Adipocyte (in vitro differentiated cells): ENCODE measurements at regions not wholly inside any gene's neighbourhood (a gene's known extent, or its start where the extent isn't known, plus 50 kb on each side); places are given as distances from the start of the nearest gene placed in this dataset.

Experiments used
- DNase-seq: peaks from one replicate; pipeline ENCODE4 v3.0.0-alpha.2; 2015; ENCODE audit warnings: low read depth
- H3K27me3 ChIP-seq: replicated peaks from 2 replicates; pipeline ENCODE4 v1.7.0; 2013; ENCODE audit warnings: mild to moderate bottlenecking, low read length, moderate library complexity; ENCODE audit not compliant: control insufficient read depth, insufficient read depth
- H3K36me3 ChIP-seq: 2 replicates; pipeline ENCODE4 v1.7.0; 2013; ENCODE audit warnings: low read length, mild to moderate bottlenecking, moderate library complexity; ENCODE audit not compliant: control insufficient read depth, insufficient read depth, severe bottlenecking
- H3K4me1 ChIP-seq: 2 replicates; pipeline ENCODE4 v1.7.0; 2013; ENCODE audit warnings: mild to moderate bottlenecking, low read length, moderate library complexity; ENCODE audit not compliant: control insufficient read depth, insufficient read depth
- H3K4me3 ChIP-seq: 2 replicates; pipeline ENCODE4 v1.7.0; 2013; ENCODE audit warnings: mild to moderate bottlenecking, low read length, moderate library complexity
- H3K9ac ChIP-seq: 2 replicates; pipeline ENCODE4 v1.7.0; 2013; ENCODE audit warnings: mild to moderate bottlenecking, low read length, moderate library complexity
- H3K9me3 ChIP-seq: 2 replicates; pipeline ENCODE4 v1.7.0; 2013; ENCODE audit warnings: mild to moderate bottlenecking, low read length, moderate library complexity; ENCODE audit not compliant: control insufficient read depth

- H3K9ac ChIP-seq, result no peak overlapping the region
- no peaks in the 10 kb centered on the region for H3K4me1 ChIP-seq
- H3K36me3 ChIP-seq, result no peaks in the 10 kb centered on the region
- peaks cover 19% of the 10 kb centered on the region for H3K27me3 ChIP-seq
- DNase-seq, result peak; percentile 24
- H3K4me3 ChIP-seq, result no peak overlapping the region
- H3K9me3 ChIP-seq, result no peaks in the 10 kb centered on the region
Measured at GRCh38 chr7:106957766-106958165, 86.7 kb upstream of the PRKAR2B start.

DNA sequence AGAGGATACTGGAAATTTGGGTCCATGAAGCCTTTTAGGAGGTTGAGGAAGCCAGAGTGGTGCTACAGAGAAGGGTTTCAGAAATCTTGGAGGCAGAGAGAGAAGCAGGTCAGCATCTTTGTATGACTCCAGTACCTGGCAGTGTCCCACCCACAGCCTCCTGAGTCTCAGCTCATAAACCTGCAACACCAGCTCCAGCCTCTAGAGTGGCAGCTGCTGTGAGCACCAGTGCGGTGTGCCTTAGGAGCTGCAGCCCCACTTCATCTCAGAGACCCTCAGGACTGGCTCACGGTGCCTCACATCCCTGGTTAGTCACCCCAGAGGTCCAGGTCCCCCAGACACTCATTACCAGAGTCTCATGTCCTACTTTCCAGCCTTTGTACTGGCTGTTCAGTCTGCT, 84.8 kb upstream of the PRKAR2B start:
- Histone ChIP-seq H3K9ac (no peak overlapping the region), H3K4me1 (no peaks in the 10 kb centered on the region), H3K9me3 (no peaks in the 10 kb centered on the region), H3K36me3 (no peaks in the 10 kb centered on the region), H3K4me3 (no peak overlapping the region), H3K27me3 (peaks cover 14% of the 10 kb centered on the region)
- no peak for DNase-seq

- no peaks in the 10 kb centered on the region for H3K4me1 ChIP-seq
- no peaks in the 10 kb centered on the region for H3K36me3 ChIP-seq
Measured at GRCh38 chr7:106962751-106963150, 81.8 kb upstream of the PRKAR2B start.

DNA sequence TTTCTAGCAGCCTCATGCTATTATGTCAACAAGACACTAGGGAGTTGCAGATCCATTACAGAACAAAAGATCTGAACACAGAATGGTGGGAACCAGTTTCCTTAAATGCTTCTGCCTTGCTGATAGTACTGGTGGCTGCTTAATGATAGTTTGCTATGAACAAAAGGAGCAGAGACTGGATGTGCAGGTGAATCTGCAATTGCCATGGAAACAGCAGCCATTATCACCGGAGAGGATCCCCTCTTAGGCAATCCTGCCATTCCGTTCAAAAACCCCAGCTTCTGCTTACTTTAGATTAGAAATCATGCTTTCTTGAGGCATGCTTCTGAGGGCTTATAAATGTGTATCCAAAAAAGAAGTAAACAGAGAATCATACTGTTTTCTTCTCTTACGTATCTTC, 80.0 kb upstream of the PRKAR2B start:
- Histone ChIP-seq H3K9me3 (peaks cover 10% of the 10 kb centered on the region), H3K9ac (no peak overlapping the region), H3K27me3 (peaks cover 17% of the 10 kb centered on the region), H3K4me1 (no peaks in the 10 kb centered on the region), H3K36me3 (no peaks in the 10 kb centered on the region), H3K4me3 (no peak overlapping the region)
- no peak for DNase-seq

More at GRCh38 chr7:106962751-106963150, 81.8 kb upstream of the PRKAR2B start:
- H3K9ac ChIP-seq, result no peak overlapping the region
- H3K4me3 ChIP-seq, result no peak overlapping the region
- H3K9me3 ChIP-seq, result peaks cover 3% of the 10 kb centered on the region
- DNase-seq, result no peak
- peaks cover 17% of the 10 kb centered on the region for H3K27me3 ChIP-seq

- Histone ChIP-seq H3K9me3 (peaks cover 10% of the 10 kb centered on the region), H3K36me3 (no peaks in the 10 kb centered on the region), H3K27me3 (peaks cover 16% of the 10 kb centered on the region), H3K4me1 (no peaks in the 10 kb centered on the region), H3K4me3 (no peak overlapping the region), H3K9ac (no peak overlapping the region)
- DNase-seq, result no peak
Measured at GRCh38 chr7:106965108-106965507, 79.4 kb upstream of the PRKAR2B start.

GRCh38 chr7:106966121-106966520, 78.4 kb upstream of the PRKAR2B start:
- DNase-seq, result no peak
- peaks cover 10% of the 10 kb centered on the region for H3K9me3 ChIP-seq
- no peak overlapping the region for H3K9ac ChIP-seq
- H3K36me3 ChIP-seq, result no peaks in the 10 kb centered on the region
- peaks cover 10% of the 10 kb centered on the region for H3K27me3 ChIP-seq
- no peaks in the 10 kb centered on the region for H3K4me1 ChIP-seq
- H3K4me3 ChIP-seq, result no peak overlapping the region

DNA sequence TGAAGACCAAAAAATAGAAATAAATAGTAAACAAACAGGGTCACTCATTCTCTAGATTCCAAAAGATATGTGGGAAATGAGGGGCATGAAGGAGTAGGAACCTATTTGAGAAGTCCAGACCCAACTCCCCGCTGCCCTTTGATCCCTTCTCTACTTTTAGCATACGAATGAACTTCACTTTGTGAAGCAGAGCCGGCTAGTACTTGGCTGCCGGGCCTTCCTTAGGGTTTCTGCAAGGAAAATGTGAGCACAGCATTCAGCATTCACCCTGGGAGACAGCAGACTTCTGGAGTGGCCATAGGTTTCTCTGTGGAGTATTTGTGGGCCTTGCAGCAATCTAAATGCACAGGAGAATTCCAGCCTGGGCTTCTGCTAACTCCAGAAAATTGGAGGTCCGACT, 76.3 kb upstream of the PRKAR2B start:
- Histone ChIP-seq H3K27me3 (peaks cover 7% of the 10 kb centered on the region), H3K4me1 (no peaks in the 10 kb centered on the region), H3K36me3 (no peaks in the 10 kb centered on the region), H3K4me3 (no peak overlapping the region), H3K9me3 (peaks cover 10% of the 10 kb centered on the region), H3K9ac (no peak overlapping the region)
- DNase-seq, result no peak

DNA sequence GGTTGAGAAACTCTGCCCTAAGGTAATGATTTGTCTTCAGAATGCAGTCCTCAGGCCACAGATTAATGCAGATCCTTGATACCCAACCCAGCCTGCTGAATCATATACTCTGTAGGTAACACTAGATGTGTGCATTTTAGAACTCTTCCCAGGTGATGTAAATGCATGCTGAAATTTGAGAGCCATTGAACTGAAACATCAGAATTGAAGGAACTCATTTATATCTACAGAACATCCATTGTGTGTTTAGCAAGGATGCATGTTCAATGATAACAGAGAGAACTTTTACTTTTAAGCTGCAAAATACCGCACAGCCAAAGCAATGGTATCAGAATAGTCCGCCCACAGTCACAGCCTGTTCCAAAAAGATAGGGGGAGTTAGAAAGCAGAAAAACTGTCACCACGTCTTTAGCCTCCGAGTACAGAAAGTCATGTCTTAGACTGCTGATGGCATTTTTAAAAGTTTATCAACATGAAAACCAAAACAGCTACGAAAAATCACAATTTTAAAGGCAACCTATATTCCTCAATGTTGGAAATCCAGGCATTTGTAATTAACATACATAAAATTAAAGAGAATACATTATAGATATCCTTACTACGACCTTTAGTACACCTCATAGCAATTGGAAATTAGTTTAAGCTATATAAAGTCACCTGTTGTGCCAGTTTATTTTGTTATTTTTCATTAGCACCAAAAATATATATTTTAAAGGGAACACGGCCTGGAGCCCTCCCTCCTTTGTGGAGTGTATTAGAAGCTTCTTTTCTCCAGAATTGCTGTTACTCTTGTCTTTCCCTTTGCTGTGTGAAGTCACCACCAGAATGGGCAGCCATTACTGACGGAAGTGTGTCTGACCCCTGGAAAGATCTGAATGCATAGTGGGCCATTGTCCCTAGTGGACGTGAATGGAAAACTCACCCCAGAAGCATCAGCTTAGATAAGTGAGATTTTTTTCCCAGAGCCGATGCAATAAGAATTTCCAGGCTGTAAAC, 65.8 kb upstream of the PRKAR2B start:
- Histone ChIP-seq H3K36me3 (no peaks in the 10 kb centered on the region), H3K4me1 (peaks cover 15% of the 10 kb centered on the region), H3K9me3 (no peaks in the 10 kb centered on the region), H3K9ac (peak overlapping the region; percentile 60), H3K4me3 (no peak overlapping the region), H3K27me3 (no peaks in the 10 kb centered on the region)
- no peak for DNase-seq

DNA sequence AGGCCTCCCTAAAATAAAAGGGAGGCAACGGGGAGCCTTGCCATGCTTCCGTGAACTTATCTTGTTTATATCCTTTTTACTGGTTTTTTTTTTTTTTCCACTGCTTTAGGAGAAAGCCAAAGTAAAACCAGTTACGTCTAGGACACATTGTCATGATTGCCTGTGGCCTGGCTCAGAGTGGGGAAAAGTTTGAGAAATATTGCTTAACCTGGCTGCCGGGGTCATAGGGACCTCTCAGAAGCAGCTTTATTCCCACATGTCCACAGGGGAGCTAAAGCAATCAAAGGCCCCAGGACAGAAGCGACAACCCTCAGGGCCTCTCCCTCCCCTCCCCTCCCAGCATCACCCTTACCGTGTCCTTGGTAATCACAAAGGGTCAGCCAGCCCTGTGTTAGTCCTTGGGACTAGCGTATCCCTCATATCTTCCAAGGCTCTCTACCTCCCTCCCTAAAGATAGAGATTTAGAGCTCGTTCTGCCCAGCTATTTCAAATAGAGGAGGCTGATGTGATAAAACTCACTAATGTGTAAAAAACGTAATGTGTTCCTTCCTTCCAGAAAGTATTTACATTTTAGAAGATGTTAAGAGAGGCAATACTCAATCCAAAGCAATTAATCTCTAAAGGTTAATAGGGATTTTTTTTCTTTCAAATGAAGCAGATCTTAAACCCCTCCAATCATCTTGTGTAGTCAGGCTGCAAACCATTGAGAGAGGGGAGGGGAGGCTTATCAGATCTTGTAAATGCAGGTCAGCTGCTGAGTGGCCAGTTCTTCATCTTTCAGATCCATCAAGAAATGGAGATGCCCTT, 64.8 kb upstream of the PRKAR2B start:
- H3K4me1 ChIP-seq, result peaks cover 15% of the 10 kb centered on the region
- H3K9me3 ChIP-seq, result no peaks in the 10 kb centered on the region
- H3K36me3 ChIP-seq, result no peaks in the 10 kb centered on the region
- H3K27me3 ChIP-seq, result no peaks in the 10 kb centered on the region
- H3K4me3 ChIP-seq, result no peak overlapping the region
- DNase-seq, result no peak
- peak overlapping the region; percentile 60 for H3K9ac ChIP-seq

GRCh38 chr7:106980358-106980685, 64.2 kb upstream of the PRKAR2B start:
- DNase-seq, result no peak
- H3K4me3 ChIP-seq, result no peak overlapping the region

DNA sequence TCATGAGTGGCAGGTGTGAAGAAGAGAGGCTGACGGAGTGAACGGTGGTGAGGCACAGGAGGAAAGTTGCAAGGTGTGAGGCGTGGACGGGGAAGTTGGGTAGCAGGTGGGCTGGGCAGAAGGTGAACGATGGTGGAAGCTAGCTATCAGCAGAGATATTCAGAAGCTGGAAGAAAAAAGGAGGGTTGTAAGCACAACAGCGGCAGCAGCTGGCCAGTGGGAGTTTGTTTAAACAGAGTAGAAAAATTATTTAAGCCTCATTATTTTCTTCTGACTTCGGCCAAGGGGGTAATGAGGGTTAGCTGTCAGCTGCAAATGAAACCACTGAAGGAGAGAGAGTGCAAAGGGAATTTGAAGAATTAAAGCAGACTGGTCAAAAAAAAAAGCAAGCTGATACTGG, 62.1 kb upstream of the PRKAR2B start:
- Histone ChIP-seq H3K4me3 (no peak overlapping the region), H3K9ac (no peak overlapping the region), H3K9me3 (no peaks in the 10 kb centered on the region), H3K36me3 (no peaks in the 10 kb centered on the region), H3K4me1 (peaks cover 24% of the 10 kb centered on the region), H3K27me3 (no peaks in the 10 kb centered on the region)
- DNase-seq, result no peak

More at GRCh38 chr7:106980358-106980685, 64.2 kb upstream of the PRKAR2B start:
- Histone ChIP-seq H3K9ac (no peak overlapping the region), H3K36me3 (no peaks in the 10 kb centered on the region), H3K27me3 (no peaks in the 10 kb centered on the region), H3K9me3 (no peaks in the 10 kb centered on the region), H3K4me1 (peaks cover 15% of the 10 kb centered on the region)
